ENCODE measurements at regions not wholly inside any gene's neighbourhood (a gene's known extent, or its start where the extent isn't known, plus 50 kb on each side); places are given as distances from the start of the nearest gene placed in this dataset.

DNA sequence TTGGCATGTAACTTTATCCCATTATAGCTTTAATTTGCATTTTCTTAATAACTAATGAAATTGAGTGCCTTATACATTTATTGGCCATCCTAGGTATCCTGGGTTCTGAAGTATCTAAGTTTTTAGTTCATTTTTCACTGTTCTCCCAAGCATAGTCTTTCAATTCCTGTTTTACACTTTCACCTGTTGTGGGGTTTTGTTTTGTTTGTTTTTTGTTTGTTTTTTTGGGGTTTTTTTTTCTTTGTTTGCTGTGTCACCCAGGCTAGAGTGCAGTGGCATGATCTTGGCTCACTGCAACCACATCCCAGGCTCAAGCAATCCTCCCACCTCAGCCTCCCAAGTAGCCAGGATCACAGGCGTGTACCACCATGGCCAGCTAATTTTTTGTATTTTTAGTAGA is 83.1 kb upstream of the GADL1 start:
- TF ChIP-seq, protein P1, sequence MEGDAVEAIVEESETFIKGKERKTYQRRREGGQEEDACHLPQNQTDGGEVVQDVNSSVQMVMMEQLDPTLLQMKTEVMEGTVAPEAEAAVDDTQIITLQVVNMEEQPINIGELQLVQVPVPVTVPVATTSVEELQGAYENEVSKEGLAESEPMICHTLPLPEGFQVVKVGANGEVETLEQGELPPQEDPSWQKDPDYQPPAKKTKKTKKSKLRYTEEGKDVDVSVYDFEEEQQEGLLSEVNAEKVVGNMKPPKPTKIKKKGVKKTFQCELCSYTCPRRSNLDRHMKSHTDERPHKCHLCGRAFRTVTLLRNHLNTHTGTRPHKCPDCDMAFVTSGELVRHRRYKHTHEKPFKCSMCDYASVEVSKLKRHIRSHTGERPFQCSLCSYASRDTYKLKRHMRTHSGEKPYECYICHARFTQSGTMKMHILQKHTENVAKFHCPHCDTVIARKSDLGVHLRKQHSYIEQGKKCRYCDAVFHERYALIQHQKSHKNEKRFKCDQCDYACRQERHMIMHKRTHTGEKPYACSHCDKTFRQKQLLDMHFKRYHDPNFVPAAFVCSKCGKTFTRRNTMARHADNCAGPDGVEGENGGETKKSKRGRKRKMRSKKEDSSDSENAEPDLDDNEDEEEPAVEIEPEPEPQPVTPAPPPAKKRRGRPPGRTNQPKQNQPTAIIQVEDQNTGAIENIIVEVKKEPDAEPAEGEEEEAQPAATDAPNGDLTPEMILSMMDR (IDR thresholded peaks at IDR 0.05; ENCODE audit: borderline replicate concordance, control extremely low read depth, extremely low read depth, insufficient read depth, missing control alignments) = no peak
- in situ Hi-C loops (cut with MboI; ENCODE audit: low sequenced_read_pairs, unreplicated experiment) = no loop called here
- DNase-seq (ENCODE audit: low spot score) = no peak

DNA sequence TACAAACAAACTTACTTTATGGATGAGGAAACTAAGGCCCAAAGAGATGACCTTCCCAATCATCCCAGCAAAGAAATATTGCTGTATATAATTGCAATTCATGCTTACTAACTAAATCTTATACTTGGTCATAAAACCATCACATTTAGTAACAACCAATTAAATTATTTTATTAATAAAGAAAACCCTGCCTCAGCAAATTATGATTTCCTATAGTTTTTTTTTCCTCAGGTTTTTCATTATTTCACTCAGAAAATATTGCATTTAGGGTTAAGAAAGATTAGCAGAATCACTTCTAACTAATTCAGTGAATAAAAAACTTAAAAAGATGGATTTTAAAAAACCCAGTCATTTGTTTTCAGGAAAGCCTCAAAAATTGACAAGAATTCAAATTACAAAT is 86.5 kb upstream of the GADL1 start:
- TF ChIP-seq, protein P1 (IDR thresholded peaks at IDR 0.05; ENCODE audit: borderline replicate concordance, control extremely low read depth, extremely low read depth, insufficient read depth, missing control alignments) = no peak
- DNase-seq (ENCODE audit: low spot score) = no peak
- in situ Hi-C loops (cut with MboI; ENCODE audit: low sequenced_read_pairs, unreplicated experiment) = no loop called here

DNA sequence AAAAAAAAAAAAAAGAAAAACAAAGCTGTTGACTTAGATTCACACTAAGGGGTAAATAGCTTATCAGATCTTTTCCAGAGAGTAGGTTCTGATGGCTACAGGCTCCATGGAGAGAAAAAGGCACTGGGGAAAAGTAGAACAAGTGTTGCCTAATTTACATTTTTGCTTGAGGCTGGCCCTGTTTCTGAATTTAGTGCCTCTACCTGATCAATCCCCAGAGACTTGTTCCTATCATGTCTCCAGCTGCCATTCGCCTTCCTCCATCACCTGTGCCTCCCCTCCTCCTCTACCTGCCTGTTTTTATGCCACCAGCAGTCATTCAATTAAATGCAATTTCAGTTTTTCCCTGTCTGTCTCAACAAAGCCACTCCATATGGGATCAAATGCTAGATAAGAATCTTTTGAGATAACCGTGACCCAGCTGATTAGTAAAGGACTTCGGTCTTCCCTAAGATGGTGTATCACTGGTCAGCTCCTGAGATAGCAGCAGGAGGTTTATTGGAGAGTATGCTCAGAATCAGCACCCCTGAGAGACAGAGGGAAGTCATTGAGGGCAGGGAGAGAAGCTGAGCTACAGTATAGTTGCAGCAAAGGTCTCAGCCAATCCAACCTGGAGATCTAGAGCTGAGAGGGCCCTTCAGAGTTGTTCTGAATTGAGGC is 88.1 kb upstream of the GADL1 start:
- TF ChIP-seq, protein P1 (IDR thresholded peaks at IDR 0.05; ENCODE audit: borderline replicate concordance, control extremely low read depth, extremely low read depth, insufficient read depth, missing control alignments) = no peak
- no peak for DNase-seq (ENCODE audit: low spot score)
- in situ Hi-C loops (cut with MboI; ENCODE audit: low sequenced_read_pairs, unreplicated experiment) = no loop called here

DNA sequence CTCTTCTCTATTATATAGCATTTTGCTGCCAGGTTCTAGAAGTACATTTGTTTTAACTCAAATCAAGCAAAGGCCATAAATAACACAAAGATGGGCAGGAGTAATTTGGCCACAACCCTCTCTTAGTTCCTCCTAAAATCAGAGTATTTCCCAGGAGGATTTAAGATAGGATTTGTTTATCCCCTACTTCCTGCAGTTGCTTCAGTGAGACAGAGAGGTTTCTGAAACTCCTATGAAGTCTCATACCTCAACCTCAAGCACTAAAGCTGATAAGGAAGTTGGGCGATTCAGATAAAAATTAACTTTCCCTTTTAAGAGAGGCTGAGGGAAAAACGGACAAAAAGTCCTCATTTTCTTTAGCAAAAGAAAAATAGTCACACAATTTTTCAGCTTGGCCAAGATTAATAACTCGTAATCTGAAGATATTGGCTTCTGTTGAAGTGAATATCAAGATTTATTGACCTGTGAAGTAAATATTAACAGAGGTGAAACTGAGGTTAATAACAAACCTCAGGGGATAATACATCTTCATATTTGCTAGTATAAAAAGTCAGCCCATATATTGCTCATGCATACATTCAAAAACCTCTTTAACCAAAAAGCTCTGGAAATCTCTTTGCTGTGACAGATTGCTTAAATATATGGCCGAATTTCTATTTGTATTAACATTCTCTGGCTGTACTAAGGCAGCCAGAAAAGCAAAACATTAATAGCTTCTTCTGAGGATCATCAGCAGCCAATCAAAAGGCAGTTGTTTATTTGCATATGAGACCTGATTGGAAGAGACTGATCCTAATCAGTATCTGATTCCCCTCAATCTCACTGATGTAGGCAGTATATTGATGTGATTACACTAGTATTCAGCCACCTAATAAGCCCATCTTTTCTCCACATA is 90.6 kb upstream of the GADL1 start:
- in situ Hi-C loops (cut with MboI; ENCODE audit: low sequenced_read_pairs, unreplicated experiment) = no loop called here
- no peak for DNase-seq (ENCODE audit: low spot score)

GRCh38 chr3:30986551-30986950 is 92.1 kb upstream of the GADL1 start:
- DNase-seq (ENCODE audit: low spot score) = no peak
- TF ChIP-seq, protein P1 (IDR thresholded peaks at IDR 0.05; ENCODE audit: borderline replicate concordance, control extremely low read depth, extremely low read depth, insufficient read depth, missing control alignments) = no peak
- in situ Hi-C loops (cut with MboI; ENCODE audit: low sequenced_read_pairs, unreplicated experiment) = no loop called here

More for the DNA sequence above, 90.6 kb upstream of the GADL1 start:
- TF ChIP-seq, protein P1 (IDR thresholded peaks at IDR 0.05; ENCODE audit: borderline replicate concordance, control extremely low read depth, extremely low read depth, insufficient read depth, missing control alignments) = no peak

GRCh38 chr3:30988769-30989168 is 94.3 kb upstream of the GADL1 start:
- TF ChIP-seq, protein P1 (IDR thresholded peaks at IDR 0.05; ENCODE audit: borderline replicate concordance, control extremely low read depth, extremely low read depth, insufficient read depth, missing control alignments) = no peak
- DNase-seq (ENCODE audit: low spot score) = no peak
- in situ Hi-C loops (cut with MboI; ENCODE audit: low sequenced_read_pairs, unreplicated experiment) = no loop called here

All from GM13976 (cell line).